Sigmoid colon (tissue), 4 donors: ENCODE measurements at regions not wholly inside any gene's neighbourhood (a gene's known extent, or its start where the extent isn't known, plus 50 kb on each side); places are given as distances from the start of the nearest gene placed in this dataset.
"Not testable (repeated sequence)": the region's sequence is repeated elsewhere in the genome, so short reads cannot be mapped to it uniquely, and the experiment has no call there.

Experiments used
- CTCF ChIP-seq, 4 experiments: fragments of 450-650 bp in 3 of 4; fragments of 200-600 bp in 1 of 4; IDR thresholded peaks; one replicate each; pipeline ENCODE4 v1.5.1; 2016 to 2019; ENCODE audit warnings: antibody characterized with exemption in 4 of 4, mild to moderate bottlenecking in 3 of 4, moderate library complexity in 2 of 4
- POLR2AphosphoS5 ChIP-seq, 4 donors: sonication (generic); formaldehyde crosslinking; IDR thresholded peaks; one replicate each; pipeline ENCODE4 v1.6.1; 2017; ENCODE audit warnings: antibody characterized with exemption in 4 of 4

- TF ChIP-seq CTCF, POLR2AphosphoS5 (IDR thresholded peaks at IDR 0.05): not testable (repeated sequence)
These were observed 185.2 kb upstream of the FOXK1 start for GRCh38 chr7:4496911-4497310.
